ENCODE measurements at regions not wholly inside any gene's neighbourhood (a gene's known extent, or its start where the extent isn't known, plus 50 kb on each side); places are given as distances from the start of the nearest gene placed in this dataset.
A peak's percentile ranks its signal among the peaks of the same experiment; 100 is the strongest.

GRCh38 chr17:14933676-14934075 lies 331.4 kb downstream of the PMP22 start:
- no peaks in the 10 kb centered on the region for H3K36me3 Mint-ChIP-seq (ENCODE audit: low read depth)
- intact Hi-C loops (cut with micrococcal nuclease) = no loop called here
- DNase-seq (no peak), ATAC-seq (ENCODE audit: low read depth) (no peak)
- POLR2A ChIA-PET = no interaction called here
- H3K4me3 Mint-ChIP-seq = no peak overlapping the region
- H3K27ac Mint-ChIP-seq = no peak overlapping the region
- CTCF ChIA-PET = no interaction called here
- TF ChIP-seq, protein P1, sequence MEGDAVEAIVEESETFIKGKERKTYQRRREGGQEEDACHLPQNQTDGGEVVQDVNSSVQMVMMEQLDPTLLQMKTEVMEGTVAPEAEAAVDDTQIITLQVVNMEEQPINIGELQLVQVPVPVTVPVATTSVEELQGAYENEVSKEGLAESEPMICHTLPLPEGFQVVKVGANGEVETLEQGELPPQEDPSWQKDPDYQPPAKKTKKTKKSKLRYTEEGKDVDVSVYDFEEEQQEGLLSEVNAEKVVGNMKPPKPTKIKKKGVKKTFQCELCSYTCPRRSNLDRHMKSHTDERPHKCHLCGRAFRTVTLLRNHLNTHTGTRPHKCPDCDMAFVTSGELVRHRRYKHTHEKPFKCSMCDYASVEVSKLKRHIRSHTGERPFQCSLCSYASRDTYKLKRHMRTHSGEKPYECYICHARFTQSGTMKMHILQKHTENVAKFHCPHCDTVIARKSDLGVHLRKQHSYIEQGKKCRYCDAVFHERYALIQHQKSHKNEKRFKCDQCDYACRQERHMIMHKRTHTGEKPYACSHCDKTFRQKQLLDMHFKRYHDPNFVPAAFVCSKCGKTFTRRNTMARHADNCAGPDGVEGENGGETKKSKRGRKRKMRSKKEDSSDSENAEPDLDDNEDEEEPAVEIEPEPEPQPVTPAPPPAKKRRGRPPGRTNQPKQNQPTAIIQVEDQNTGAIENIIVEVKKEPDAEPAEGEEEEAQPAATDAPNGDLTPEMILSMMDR (IDR thresholded peaks at IDR 0.05) = no peak
- no peaks in the 10 kb centered on the region for H3K9me3 Mint-ChIP-seq
- H3K4me1 Mint-ChIP-seq = no peaks in the 10 kb centered on the region
- peaks cover 3% of the 10 kb centered on the region for H3K27me3 Mint-ChIP-seq

DNA sequence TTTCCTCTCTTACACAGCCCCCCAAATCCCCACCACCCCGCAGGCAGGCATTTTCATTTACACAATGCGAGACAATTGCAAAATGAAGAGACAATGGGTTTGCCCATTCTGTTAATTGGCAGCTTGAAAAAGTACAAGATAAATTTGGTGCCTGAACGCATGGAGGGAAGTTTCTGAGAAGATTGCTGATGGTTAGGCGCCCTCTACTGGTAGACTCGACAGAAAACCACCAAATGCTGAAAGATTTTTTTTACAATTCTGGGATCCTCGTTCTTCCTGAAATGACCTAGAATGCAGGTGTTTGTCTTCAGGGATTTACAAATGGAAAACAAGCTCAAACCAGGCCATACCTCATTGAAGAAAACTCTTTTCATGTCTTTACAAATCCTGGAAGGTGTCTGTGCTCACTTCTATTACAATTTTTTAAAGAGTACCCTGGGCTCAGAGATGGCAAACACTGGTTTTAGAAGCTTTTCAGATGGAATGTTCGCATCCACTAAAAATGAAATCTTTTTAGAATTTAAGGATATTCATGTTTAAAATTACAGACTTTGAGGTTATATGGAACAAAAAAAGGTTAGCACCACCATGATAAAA lies 338.5 kb downstream of the PMP22 start:
- intact Hi-C loops (cut with micrococcal nuclease) = loop anchor here (1.0 to 5.0 kb wide), 5 partner anchors 569 to 1331 kb away; no protein-coding TSS in a partner anchor
- Mint-ChIP-seq H3K27ac (no peak overlapping the region), H3K36me3 (ENCODE audit: low read depth) (no peaks in the 10 kb centered on the region), H3K4me1 (no peaks in the 10 kb centered on the region), H3K27me3 (peaks cover 11% of the 10 kb centered on the region), H3K4me3 (no peak overlapping the region), H3K9me3 (peaks cover 3% of the 10 kb centered on the region)
- ChIA-PET POLR2A (interaction anchor here (1.2 kb wide), 1 partner anchor 625 kb away, joined by 3 read pairs; the partner anchor contains the start of gene HS3ST3B1), CTCF (interaction anchor here (0.8 to 4.4 kb wide), 10 partner anchors 113 to 1590 kb away, joined by 3 to 72 read pairs (median 4); no protein-coding TSS in a partner anchor)
- TF ChIP-seq, protein P1 (IDR thresholded peaks at IDR 0.05) = peak; percentile 76
- ATAC-seq (ENCODE audit: low read depth) (no peak), DNase-seq (no peak)

DNA sequence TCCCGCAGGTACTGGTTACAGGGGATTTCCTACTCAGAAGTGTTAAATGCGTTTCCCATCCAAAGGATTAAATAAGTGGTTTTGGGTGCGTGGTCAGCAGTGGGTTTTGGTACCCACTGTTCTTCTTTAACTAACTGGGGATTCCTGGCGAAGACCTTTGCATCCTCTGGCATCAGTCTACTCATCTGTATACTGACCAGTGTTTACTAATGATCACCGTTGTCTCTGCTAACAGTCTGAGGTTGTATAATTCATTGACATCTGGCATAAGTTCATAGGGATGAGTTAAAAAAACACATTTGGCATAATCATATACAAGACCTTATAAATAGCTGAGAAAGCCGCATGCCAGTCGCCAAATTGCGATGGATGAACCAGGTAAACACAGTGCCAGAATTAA lies 339.1 kb downstream of the PMP22 start:
- TF ChIP-seq, protein P1 (IDR thresholded peaks at IDR 0.05) = no peak
- H3K27ac Mint-ChIP-seq = no peak overlapping the region
- ChIA-PET POLR2A (interaction anchor here (1.2 kb wide), 1 partner anchor 624 kb away, joined by 3 read pairs; the partner anchor contains the start of gene HS3ST3B1), CTCF (interaction anchor here (0.8 to 4.4 kb wide), 10 partner anchors 9 to 1589 kb away, joined by 3 to 72 read pairs (median 4); no protein-coding TSS in a partner anchor)
- H3K9me3 Mint-ChIP-seq = peaks cover 3% of the 10 kb centered on the region
- H3K36me3 Mint-ChIP-seq (ENCODE audit: low read depth) = no peaks in the 10 kb centered on the region
- DNase-seq (no peak), ATAC-seq (ENCODE audit: low read depth) (no peak)
- H3K4me3 Mint-ChIP-seq = no peak overlapping the region
- H3K27me3 Mint-ChIP-seq = peaks cover 11% of the 10 kb centered on the region
- intact Hi-C loops (cut with micrococcal nuclease) = loop anchor here (1.0 to 5.0 kb wide), 5 partner anchors 569 to 1331 kb away; no protein-coding TSS in a partner anchor
- no peaks in the 10 kb centered on the region for H3K4me1 Mint-ChIP-seq

DNA sequence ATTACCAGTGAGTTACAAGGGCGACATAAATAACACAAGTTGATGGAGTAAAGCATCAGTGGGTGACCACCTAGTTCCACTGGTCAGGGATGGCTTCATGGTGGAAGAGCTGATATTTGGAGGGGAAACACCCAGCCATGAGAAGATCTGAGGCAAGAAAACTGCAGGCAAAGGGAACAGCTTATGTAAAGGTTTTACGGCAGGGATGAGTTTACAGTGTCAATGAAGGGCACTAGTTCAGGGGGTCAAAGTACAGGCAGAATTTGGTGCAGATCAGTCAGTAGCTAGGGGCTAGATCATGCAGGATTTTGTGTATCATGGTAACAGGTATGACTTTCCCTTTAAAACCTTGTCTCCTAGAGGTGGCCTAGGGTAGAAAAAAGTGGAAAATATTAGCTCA lies 339.6 kb downstream of the PMP22 start:
- DNase-seq = no peak
- Mint-ChIP-seq H3K27me3 (peaks cover 11% of the 10 kb centered on the region), H3K4me1 (no peaks in the 10 kb centered on the region), H3K36me3 (ENCODE audit: low read depth) (no peaks in the 10 kb centered on the region), H3K9me3 (peaks cover 3% of the 10 kb centered on the region), H3K27ac (no peak overlapping the region), H3K4me3 (no peak overlapping the region)
- intact Hi-C loops (cut with micrococcal nuclease) = loop anchor here (5.0 kb wide), 1 partner anchor 568 kb away; no protein-coding TSS in a partner anchor
- no peak for ATAC-seq (ENCODE audit: low read depth)
- TF ChIP-seq, protein P1 (IDR thresholded peaks at IDR 0.05) = no peak
- ChIA-PET POLR2A (no interaction called here), CTCF (interaction anchor here (1.1 to 4.4 kb wide), 5 partner anchors 9 to 1588 kb away, joined by 3 to 72 read pairs (median 8); no protein-coding TSS in a partner anchor)

DNA sequence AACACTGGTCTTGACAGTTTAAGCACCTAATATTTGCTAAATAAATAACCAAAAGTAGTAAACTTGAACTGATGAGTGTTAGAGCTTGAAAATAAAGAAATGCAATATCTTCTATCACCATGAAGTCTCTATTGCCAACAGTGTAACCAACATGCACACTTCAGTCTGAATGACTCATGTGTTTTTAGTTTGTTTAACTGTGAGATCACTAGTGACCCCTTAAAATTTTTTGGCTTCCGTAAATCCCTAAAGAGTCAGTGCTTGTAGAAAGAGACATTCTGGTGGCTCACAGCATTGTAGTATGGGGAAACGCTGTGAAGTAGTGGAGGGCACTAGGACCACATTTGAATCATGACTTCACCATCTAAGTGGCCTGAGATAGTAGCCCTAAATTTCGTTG lies 341.1 kb downstream of the PMP22 start:
- DNase-seq (no peak), ATAC-seq (ENCODE audit: low read depth) (no peak)
- peaks cover 3% of the 10 kb centered on the region for H3K9me3 Mint-ChIP-seq
- no peak overlapping the region for H3K27ac Mint-ChIP-seq
- TF ChIP-seq, protein P1 (IDR thresholded peaks at IDR 0.05) = no peak
- H3K36me3 Mint-ChIP-seq (ENCODE audit: low read depth) = no peaks in the 10 kb centered on the region
- CTCF ChIA-PET = no interaction called here
- peaks cover 9% of the 10 kb centered on the region for H3K27me3 Mint-ChIP-seq
- POLR2A ChIA-PET = no interaction called here
- intact Hi-C loops (cut with micrococcal nuclease) = no loop called here
- no peaks in the 10 kb centered on the region for H3K4me1 Mint-ChIP-seq
- no peak overlapping the region for H3K4me3 Mint-ChIP-seq

Data from activated B cell treated with CpG ODN at 0.5 μM for 24 hours (primary cell).